ENCODE measurements at regions not wholly inside any gene's neighbourhood (a gene's known extent, or its start where the extent isn't known, plus 50 kb on each side); places are given as distances from the start of the nearest gene placed in this dataset.

DNA sequence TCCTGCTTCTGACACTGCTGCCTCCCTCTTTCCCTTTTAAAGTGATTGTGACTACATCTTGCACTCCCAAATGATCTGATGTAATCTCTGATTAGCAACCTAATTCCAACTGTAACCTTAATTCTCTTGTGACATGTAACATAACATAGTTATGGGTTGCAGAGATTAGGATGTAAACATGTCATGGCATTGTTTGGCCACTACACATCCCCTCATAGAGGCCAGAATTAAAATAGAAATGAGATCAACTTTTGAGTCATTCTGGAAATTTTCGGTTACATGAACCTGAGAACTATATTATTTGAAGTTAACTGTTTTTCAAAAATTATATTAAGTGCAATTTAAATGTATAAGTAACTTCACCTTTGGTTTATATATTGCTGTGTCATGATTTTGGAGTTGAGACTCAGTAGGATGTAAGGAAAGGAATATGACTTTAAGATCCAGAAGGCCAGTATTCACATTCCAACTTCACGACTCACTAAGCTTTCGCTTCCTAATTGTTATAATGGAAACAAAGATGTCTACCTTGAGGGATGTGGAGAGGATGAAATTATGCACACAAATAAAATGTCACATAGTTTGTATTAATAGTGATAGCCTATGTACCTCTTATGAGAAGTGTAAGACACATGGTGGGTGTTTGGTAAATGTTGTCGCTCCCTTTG is 611.9 kb upstream of the MAP3K7 start:
- Histone ChIP-seq H3K4me3 (replicated peaks in 1 of 3; ENCODE audit: low read depth in 2 of 3, low read length in 3 of 3) (no peak overlapping the region), H3K27ac (ENCODE audit: low read depth in 1 of 2, low read length in 2 of 2) (no peak overlapping the region), H3K27me3 (ENCODE audit: control insufficient read depth in 2 of 2, insufficient read depth in 2 of 2, low read length in 2 of 2) (no peaks in the 10 kb centered on the region), H2AFZ (ENCODE audit: insufficient read depth, low read depth, low read length, poor library complexity, severe bottlenecking) (no peak overlapping the region), H3K36me3 (replicated peaks in 1 of 2; ENCODE audit: control insufficient read depth in 1 of 2, insufficient read depth in 2 of 2, low read length in 2 of 2) (no peaks in the 10 kb centered on the region), H3K9me3 (replicated peaks in 1 of 2; ENCODE audit: control insufficient read depth in 1 of 2, insufficient read depth in 1 of 2, low read length in 2 of 2) (no peaks in the 10 kb centered on the region), H4K20me1 (ENCODE audit: insufficient read depth, low read length) (no peaks in the 10 kb centered on the region), H3K4me1 (ENCODE audit: control insufficient read depth in 1 of 2, insufficient read depth in 2 of 2, low read length in 2 of 2) (no peaks in the 10 kb centered on the region), H3K4me2 (replicated peaks; ENCODE audit: extremely low read depth, low read length, poor library complexity, severe bottlenecking) (no peak overlapping the region), H3K9ac (ENCODE audit: insufficient read depth, low read length, poor library complexity, severe bottlenecking) (no peak overlapping the region), H3K79me2 (ENCODE audit: insufficient read depth, low read length) (no peaks in the 10 kb centered on the region)
- Mint-ChIP-seq H3K36me3 (no peaks in the 10 kb centered on the region), H3K27ac (no peak overlapping the region), H3K4me3 (no peak overlapping the region), H3K27me3 (ENCODE audit: low read depth in 3 of 3) (peaks cover 1 to 2% (median 1%) of the 10 kb centered on the region in 3 donors), H3K4me1 (no peaks in the 10 kb centered on the region), H3K9me3 (peaks cover 0 to 2% (median 0%) of the 10 kb centered on the region in 7 donors)
- TF ChIP-seq, protein P1, sequence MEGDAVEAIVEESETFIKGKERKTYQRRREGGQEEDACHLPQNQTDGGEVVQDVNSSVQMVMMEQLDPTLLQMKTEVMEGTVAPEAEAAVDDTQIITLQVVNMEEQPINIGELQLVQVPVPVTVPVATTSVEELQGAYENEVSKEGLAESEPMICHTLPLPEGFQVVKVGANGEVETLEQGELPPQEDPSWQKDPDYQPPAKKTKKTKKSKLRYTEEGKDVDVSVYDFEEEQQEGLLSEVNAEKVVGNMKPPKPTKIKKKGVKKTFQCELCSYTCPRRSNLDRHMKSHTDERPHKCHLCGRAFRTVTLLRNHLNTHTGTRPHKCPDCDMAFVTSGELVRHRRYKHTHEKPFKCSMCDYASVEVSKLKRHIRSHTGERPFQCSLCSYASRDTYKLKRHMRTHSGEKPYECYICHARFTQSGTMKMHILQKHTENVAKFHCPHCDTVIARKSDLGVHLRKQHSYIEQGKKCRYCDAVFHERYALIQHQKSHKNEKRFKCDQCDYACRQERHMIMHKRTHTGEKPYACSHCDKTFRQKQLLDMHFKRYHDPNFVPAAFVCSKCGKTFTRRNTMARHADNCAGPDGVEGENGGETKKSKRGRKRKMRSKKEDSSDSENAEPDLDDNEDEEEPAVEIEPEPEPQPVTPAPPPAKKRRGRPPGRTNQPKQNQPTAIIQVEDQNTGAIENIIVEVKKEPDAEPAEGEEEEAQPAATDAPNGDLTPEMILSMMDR (IDR thresholded peaks at IDR 0.05) = no peak
- intact Hi-C loops (cut with micrococcal nuclease) = no loop called here
- WGBS (ENCODE audit: insufficient coverage) = no CpG with 5 or more reads among the region's 4 CpGs
- no peak for DNase-seq

DNA sequence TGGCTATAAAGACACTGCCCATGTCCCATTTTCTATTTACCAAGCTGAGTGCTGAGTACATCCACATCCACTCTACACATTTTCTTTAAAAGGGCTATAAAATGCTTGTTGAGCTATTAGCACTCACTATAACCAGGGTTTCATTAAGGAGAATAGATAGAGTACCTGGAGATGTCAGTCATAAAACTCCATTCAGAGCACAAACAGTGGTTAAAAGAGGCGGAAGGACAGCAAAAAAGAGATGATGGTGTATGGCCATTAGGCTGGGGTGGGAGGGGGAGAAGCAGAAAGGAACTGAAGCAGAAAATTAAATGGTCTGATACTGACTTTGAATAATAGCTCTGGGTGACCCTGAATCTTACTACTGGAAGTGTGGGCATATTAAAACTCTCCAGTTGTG is 609.9 kb upstream of the MAP3K7 start:
- WGBS (ENCODE audit: insufficient coverage) = 89% methylated on average over 1 of the region's 1 CpG
- H3K36me3 ChIP-seq (replicated peaks in 1 of 2; ENCODE audit: control insufficient read depth in 1 of 2, insufficient read depth in 2 of 2, low read length in 2 of 2) = no peaks in the 10 kb centered on the region
- Mint-ChIP-seq H3K9me3 (peaks cover 0 to 2% (median 0%) of the 10 kb centered on the region in 7 donors), H3K4me3 (no peak overlapping the region), H3K27me3 (ENCODE audit: low read depth in 3 of 3) (peaks cover 1 to 2% (median 1%) of the 10 kb centered on the region in 3 donors), H3K27ac (no peak overlapping the region), H3K36me3 (no peaks in the 10 kb centered on the region), H3K4me1 (no peaks in the 10 kb centered on the region)
- H3K27me3 ChIP-seq (ENCODE audit: control insufficient read depth in 2 of 2, insufficient read depth in 2 of 2, low read length in 2 of 2) = no peaks in the 10 kb centered on the region
- H3K9me3 ChIP-seq (replicated peaks in 1 of 2; ENCODE audit: control insufficient read depth in 1 of 2, insufficient read depth in 1 of 2, low read length in 2 of 2) = no peaks in the 10 kb centered on the region
- H3K4me1 ChIP-seq (ENCODE audit: control insufficient read depth in 1 of 2, insufficient read depth in 2 of 2, low read length in 2 of 2) = no peaks in the 10 kb centered on the region
- TF ChIP-seq, protein P1 (IDR thresholded peaks at IDR 0.05) = no peak
- no peak overlapping the region for H3K27ac ChIP-seq (ENCODE audit: low read depth in 1 of 2, low read length in 2 of 2)
- no peak overlapping the region for H2AFZ ChIP-seq (ENCODE audit: insufficient read depth, low read depth, low read length, poor library complexity, severe bottlenecking)
- H3K79me2 ChIP-seq (ENCODE audit: insufficient read depth, low read length) = no peaks in the 10 kb centered on the region
- DNase-seq = no peak
- no peak overlapping the region for H3K4me2 ChIP-seq (replicated peaks; ENCODE audit: extremely low read depth, low read length, poor library complexity, severe bottlenecking)
- intact Hi-C loops (cut with micrococcal nuclease) = no loop called here
- no peak overlapping the region for H3K9ac ChIP-seq (ENCODE audit: insufficient read depth, low read length, poor library complexity, severe bottlenecking)
- H3K4me3 ChIP-seq (replicated peaks in 1 of 3; ENCODE audit: low read depth in 2 of 3, low read length in 3 of 3) = no peak overlapping the region
- H4K20me1 ChIP-seq (ENCODE audit: insufficient read depth, low read length) = no peaks in the 10 kb centered on the region
